Erythroblast (primary cell): ENCODE measurements at regions not wholly inside any gene's neighbourhood (a gene's known extent, or its start where the extent isn't known, plus 50 kb on each side); places are given as distances from the start of the nearest gene placed in this dataset.

Experiments used
- GATA1 ChIP-seq: IDR thresholded peaks from 2 replicates; pipeline ENCODE4 v1.6.1; 2011; ENCODE audit warnings: low read depth, mild to moderate bottlenecking, control low read depth, low read length, moderate library complexity
- POLR2A ChIP-seq: IDR thresholded peaks from 2 replicates; pipeline ENCODE4 v1.6.1; 2011; ENCODE audit warnings: mild to moderate bottlenecking, low read length

DNA sequence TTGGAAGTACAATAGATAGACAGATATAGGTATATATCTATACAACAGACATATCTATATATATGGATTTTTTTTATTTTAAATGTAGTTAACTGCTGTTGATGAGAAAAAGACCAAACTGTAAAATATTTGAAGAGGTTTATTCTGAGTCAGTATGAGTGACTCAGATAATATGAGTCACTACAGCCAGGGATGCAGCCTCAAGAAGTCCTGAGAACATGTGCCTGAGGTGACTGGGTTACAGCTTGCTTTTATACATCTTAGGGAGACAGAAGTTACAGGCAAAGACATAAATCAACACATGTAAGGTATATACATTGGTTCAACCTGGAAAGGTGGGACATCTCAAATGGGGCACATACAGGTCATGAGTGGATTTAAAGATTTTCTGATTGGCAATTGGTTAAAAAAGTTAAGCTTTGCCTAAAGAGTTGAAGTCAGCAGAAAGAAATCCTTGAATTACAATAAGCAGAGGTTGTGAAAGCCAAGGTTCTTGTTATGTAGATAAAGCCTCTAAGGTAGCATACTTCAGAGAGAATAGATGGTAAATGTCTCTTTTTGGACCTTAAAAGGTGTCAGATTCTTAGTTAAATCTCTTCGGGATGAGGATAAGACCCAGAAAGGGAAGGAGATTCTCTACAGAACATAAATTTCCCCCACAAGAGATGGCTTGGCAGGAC, 149.9 kb downstream of the RBM43 start:
- TF ChIP-seq POLR2A (no peak), GATA1 (no peak)
